OCI-LY7 (cell line): ENCODE measurements at regions not wholly inside any gene's neighbourhood (a gene's known extent, or its start where the extent isn't known, plus 50 kb on each side); places are given as distances from the start of the nearest gene placed in this dataset.

Experiments used
- CTCF ChIP-seq: fragments of 200-600 bp; sonication (generic); conservative IDR thresholded peaks from 2 replicates; pipeline ENCODE4 v1.5.1; 2014; ENCODE audit warnings: mild to moderate bottlenecking, antibody characterized with exemption, low read length, moderate library complexity, mixed read lengths
- EZH2phosphoT487 ChIP-seq: fragments of 200-600 bp; sonication (generic); IDR thresholded peaks from 2 replicates; pipeline ENCODE4 v1.6.1; 2018; ENCODE audit warnings: low read depth, borderline replicate concordance, mild to moderate bottlenecking, mixed run types, antibody characterized with exemption, low read length, moderate library complexity, mixed read lengths

DNA sequence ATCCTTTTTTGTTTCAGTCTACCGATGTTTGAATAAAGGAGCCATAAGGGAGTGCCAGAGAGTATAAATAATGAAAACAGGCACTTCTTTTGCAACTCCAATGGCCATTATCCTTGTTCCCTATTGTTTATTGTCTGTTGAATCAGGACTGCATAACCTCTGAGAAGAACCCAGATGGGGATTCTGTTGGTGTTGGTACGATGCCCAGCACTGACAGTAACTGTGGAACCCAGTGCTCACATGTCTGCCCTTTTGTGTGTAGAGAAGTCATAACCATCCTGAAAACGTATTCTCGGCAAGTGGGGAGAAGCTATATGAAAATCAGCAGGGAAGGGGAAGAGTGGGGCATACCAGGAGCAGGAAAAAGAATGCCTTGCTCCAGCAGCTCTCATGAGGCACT, 195.1 kb upstream of the EDNRA start:
- TF ChIP-seq CTCF (no peak), EZH2phosphoT487 (no peak)
